GM20000 (cell line): ENCODE measurements at regions not wholly inside any gene's neighbourhood (a gene's known extent, or its start where the extent isn't known, plus 50 kb on each side); places are given as distances from the start of the nearest gene placed in this dataset.

Experiments
- DNase-seq: peaks from one replicate; pipeline ENCODE4 v3.0.0; 2012; ENCODE audit warnings: low spot score
- CTCF ChIP-seq: IDR thresholded peaks from 2 replicates; pipeline ENCODE4 v1.5.1; 2012; ENCODE audit warnings: mild to moderate bottlenecking, control low read depth; ENCODE audit errors: extremely low read depth, missing control alignments

DNA sequence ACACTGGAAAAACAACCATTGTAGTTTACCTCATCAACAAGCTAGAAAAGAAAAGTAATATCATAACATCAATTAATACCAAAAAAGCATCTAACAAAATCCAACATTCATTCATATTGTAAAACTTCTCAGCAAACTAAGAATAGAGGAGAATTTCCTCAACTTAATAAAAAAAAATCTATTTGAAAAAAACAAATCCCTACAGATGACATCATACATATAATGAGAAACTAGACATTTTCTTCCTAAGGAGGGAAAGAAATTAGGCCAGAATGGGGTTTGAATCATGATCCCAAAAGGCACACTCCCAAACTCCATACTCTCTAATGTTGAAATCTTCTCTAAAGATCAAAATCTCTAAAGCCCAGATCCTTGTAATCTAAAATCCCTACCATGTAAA is 460.0 kb downstream of the IRS1 start:
- DNase-seq, result no peak

GRCh38 chr2:226338825-226339224 is 460.8 kb downstream of the IRS1 start:
- DNase-seq, result no peak
- no peak for TF ChIP-seq CTCF

More for the DNA sequence above, 460.0 kb downstream of the IRS1 start:
- TF ChIP-seq CTCF, result no peak

GRCh38 chr2:226337941-226338600 is 461.5 kb downstream of the IRS1 start:
- no peak for DNase-seq
- TF ChIP-seq CTCF, result no peak

- no peak for DNase-seq
- TF ChIP-seq CTCF, result no peak
Measured at GRCh38 chr2:226336283-226336682, 463.3 kb downstream of the IRS1 start.

DNA sequence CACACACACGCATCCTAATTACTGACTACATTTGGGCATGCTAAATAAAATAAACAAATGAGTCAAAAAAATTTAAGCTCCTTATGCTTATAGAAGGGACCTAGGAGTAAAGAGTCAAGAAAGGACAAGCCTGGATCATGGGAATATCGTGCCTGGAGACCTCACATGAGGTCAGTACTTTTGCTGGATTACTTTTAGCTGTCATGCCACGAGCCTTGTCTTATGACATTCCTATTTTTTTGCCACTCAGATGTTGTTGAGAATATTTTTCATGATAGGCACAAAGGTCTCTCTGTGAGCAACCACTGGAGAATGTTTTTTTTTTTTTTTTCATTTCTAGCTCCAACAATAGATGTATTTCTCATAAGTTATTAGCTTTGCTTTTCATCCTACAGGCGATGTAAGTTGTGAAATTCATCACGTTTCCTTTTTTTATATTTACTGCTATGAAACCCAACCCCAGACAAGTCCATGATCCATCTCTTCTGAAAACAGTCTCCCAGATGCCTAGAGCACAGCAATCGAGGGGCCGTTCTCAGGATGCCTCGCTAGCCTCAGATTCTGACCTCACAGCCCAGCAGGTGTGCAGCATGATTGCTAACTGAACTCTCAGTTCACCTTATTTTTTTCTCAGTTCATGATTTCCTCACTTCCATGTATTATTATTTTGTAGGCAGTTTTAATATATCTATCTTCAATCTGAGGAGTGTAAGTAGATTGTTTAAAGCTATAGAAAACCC is 464.5 kb downstream of the IRS1 start:
- DNase-seq, result no peak
- no peak for TF ChIP-seq CTCF

- no peak for DNase-seq
- no peak for TF ChIP-seq CTCF
Measured at GRCh38 chr2:226333388-226333787, 466.2 kb downstream of the IRS1 start.

DNA sequence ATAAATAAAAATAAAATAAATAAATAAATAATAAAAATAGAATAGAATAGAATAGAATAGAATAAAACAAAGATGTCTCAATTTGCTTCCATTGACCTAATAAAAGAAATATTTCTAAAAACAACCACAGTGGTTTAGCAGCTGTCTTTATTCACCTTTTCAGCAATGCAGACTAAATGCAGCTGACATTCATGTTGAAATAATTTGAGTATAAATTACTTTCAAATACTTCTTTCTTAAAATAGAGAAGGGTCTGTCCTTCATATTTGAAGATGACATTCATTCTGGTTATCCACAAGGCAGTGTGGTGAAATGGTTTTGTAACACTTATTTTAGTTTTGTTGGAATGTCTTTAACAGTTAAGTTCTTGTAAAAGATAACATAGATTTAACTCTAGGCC is 469.4 kb downstream of the IRS1 start:
- TF ChIP-seq CTCF, result no peak
- DNase-seq, result no peak
